Right cardiac atrium (tissue), 5 donors: ENCODE measurements at regions not wholly inside any gene's neighbourhood (a gene's known extent, or its start where the extent isn't known, plus 50 kb on each side); places are given as distances from the start of the nearest gene placed in this dataset.
"Not testable (repeated sequence)": the region's sequence is repeated elsewhere in the genome, so short reads cannot be mapped to it uniquely, and the experiment has no call there.

ENCODE experiments used
- ATAC-seq, 2 donors: fragments of 200-7000 bp; cut with Tn5 transposase; one replicate each; pipeline versions ENCODE4 v1.8.0 to v1.9.1; 2020; ENCODE audit warnings: moderate library complexity in 2 of 2, mild to moderate bottlenecking in 1 of 2
- DNase-seq, 3 donors: peaks; one replicate each; pipeline ENCODE4 v3.0.0-alpha.2; 2020
- H3K27ac ChIP-seq: one replicate; pipeline ENCODE4 v1.5.1; 2013; ENCODE audit warnings: mild to moderate bottlenecking, low read length, control low read depth, moderate library complexity
- H3K27me3 ChIP-seq: one replicate; pipeline ENCODE4 v1.6.1; 2013; ENCODE audit not compliant: control insufficient read depth, insufficient read depth
- H3K4me1 ChIP-seq: one replicate; pipeline ENCODE4 v1.6.1; 2013; ENCODE audit warnings: low read length; ENCODE audit not compliant: control insufficient read depth, insufficient read depth
- H3K4me3 ChIP-seq: one replicate; pipeline ENCODE4 v1.5.1; 2013; ENCODE audit warnings: low read length, control low read depth
- H3K9me3 ChIP-seq: one replicate; pipeline ENCODE4 v1.6.1; 2013; ENCODE audit warnings: low read length; ENCODE audit not compliant: control insufficient read depth
- WGBS: extraction: QIAGEN DNeasy Blood & Tissue Kit; methylation state at CpG from one replicate; pipeline ENCODE4 v1.1.7; 2013; 5-methylcytosine and 5-hydroxymethylcytosine counted together
- intact Hi-C, 4 donors: fragments of 100-400 bp; cut with DNase I; formaldehyde crosslinking; loops; one replicate each; pipeline versions ENCODE4 v1.11.0 to v1.14.0; 2022 to 2023
- donor health status: healthy with polysubstance abuse.
- donor health status: DM: no; HTN: yes; CAD: no.
- donor health status: DM: no; HTN: no; CAD: no.
- donor health status: DM: no; HTN: yes; CAD: no; lungs with severe emphysema.
- donor health status: DM: yes; HTN: yes; CAD: no.

DNA sequence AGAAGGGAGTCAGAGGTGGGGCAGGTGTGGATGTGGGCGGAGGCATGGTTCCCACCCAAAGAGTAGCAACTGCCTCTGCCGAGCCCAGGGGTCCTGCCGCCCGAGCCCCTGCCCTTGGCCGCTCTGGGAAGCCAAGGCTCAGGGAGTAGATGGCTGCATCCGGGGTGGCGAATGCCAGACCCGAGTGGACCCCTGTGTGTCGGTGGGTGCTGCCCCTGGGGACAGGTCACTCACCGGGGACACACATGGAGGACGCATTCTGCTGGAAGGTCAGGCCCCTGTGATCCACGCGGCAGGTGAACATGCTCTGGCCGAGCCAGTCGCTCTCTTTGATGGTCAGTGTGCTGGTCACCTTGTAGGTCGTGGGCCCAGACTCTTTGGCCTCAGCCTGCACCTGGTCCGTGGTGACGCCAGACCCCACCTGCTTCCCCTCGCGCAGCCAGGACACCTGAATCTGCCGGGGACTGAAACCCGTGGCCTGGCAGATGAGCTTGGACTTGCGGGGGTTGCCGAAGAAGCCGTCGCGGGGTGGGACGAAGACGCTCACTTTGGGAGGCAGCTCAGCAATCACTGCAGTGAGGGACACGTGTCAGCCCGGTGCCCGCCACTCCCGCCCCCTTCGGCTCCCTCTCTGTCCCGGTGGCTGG is 329.0 kb downstream of the TMEM121 start:
- no peaks in the 10 kb centered on the region for H3K4me1 ChIP-seq
- H3K9me3 ChIP-seq: no peaks in the 10 kb centered on the region
- peak in 2 of 3 donors; percentile 3 to 39 for DNase-seq
- no peak for ATAC-seq
- H3K27me3 ChIP-seq: no peaks in the 10 kb centered on the region
- 87% methylated on average over 35 of the region's 35 CpGs for WGBS
- no peak overlapping the region for H3K27ac ChIP-seq
- intact Hi-C loops: no loop called here
- no peak overlapping the region for H3K4me3 ChIP-seq

DNA sequence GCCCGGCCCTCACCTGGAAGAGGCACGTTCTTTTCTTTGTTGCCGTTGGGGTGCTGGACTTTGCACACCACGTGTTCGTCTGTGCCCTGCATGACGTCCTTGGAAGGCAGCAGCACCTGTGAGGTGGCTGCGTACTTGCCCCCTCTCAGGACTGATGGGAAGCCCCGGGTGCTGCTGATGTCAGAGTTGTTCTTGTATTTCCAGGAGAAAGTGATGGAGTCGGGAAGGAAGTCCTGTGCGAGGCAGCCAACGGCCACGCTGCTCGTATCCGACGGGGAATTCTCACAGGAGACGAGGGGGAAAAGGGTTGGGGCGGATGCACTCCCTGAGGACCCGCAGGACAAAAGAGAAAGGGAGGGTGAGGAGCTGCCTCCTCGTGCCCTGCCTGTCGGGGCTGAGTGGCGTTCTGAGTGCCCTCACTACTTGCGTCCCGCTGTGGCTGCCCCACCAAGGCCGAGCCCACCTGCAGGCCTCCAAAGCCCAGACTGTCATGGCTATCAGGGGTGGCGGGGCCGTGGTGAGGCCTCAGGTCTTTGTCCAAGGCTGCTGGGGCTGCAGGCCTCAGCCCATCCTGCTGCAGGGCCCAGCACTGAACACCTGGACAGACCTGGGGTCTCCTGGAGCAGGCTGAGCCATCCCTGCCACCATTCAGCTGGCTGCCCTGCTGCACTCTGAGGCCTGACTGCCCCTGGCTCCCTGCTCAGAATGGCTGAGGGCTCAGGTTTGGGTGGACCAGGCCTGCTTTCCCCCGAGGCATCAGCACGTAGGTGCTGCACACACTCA is 329.7 kb downstream of the TMEM121 start:
- no peak overlapping the region for H3K4me3 ChIP-seq
- no peak overlapping the region for H3K27ac ChIP-seq
- no peaks in the 10 kb centered on the region for H3K4me1 ChIP-seq
- no peak for ATAC-seq
- no peak for DNase-seq
- H3K27me3 ChIP-seq: no peaks in the 10 kb centered on the region
- no peaks in the 10 kb centered on the region for H3K9me3 ChIP-seq
- 78% methylated on average over 28 of the region's 28 CpGs for WGBS
- intact Hi-C loops: no loop called here

DNA sequence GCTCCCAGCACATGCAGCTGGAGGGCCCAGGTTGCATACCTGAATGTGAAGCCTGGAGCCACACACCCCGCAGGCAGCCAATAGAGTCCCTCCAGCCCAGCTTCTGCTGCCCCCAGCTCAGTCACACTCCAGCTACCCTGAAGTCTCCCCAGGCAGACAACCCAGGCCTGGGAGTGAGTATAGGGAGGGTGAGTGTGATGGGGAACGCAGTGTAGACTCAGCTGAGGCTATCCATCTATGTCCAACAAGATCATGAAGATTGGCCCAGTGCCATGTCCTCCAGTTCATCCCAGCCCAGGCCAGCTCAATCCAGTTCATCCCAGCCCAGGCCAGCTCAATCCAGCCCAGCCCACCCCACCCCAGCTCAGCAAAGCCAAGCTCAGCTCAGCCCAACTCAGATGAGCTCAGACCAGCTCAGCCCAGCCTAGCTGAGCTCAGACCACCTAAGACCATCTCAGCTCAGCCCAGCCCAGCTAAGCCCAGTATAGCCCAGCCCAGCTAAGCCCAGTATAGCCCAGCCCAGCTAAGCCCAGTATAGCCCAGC is 330.4 kb downstream of the TMEM121 start:
- intact Hi-C loops: no loop called here
- DNase-seq (peak in 1 of 3 donors; percentile 4), ATAC-seq (no peak)

DNA sequence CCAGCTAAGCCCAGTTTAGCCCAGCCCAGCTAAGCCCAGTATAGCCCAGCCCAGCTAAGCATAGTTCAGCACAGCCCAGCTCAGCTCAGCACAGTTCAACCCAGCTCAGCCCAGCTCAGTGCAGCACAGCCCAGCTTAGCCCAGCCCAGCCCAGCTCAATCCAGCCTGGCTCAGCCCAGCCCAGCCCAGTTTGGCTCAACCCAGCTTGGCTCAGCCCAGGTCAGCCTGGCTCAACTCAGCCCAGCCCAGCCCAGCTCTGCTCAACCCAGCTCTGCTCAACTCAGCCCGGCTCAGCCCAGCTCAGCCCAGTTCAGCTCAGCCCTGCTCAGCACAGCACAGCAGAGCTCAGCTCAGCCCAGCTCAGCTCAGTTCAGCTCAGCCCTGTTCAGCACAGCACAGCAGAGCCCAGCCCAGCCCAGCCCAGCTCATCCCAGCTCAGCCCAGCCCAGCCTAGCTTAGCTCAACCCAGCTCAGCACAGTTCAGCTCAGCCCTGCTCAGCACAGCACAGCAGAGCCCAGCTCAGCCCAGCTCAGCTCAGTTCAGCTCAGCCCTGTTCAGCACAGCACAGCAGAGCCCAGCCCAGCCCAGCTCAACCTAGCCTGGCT is 330.9 kb downstream of the TMEM121 start:
- Histone ChIP-seq H3K27me3 (no peaks in the 10 kb centered on the region), H3K27ac (no peak overlapping the region), H3K4me1 (no peaks in the 10 kb centered on the region), H3K9me3 (no peaks in the 10 kb centered on the region), H3K4me3 (no peak overlapping the region)
- 91% methylated on average over 1 of the region's 1 CpG for WGBS
- peak in 1 of 3 donors; percentile 2 for DNase-seq
- no peak for ATAC-seq
- intact Hi-C loops: no loop called here

More for the DNA sequence above, 330.4 kb downstream of the TMEM121 start:
- WGBS: 84% methylated on average over 2 of the region's 2 CpGs
- Histone ChIP-seq H3K4me3 (no peak overlapping the region), H3K4me1 (no peaks in the 10 kb centered on the region), H3K27ac (no peak overlapping the region), H3K27me3 (no peaks in the 10 kb centered on the region), H3K9me3 (no peaks in the 10 kb centered on the region)

DNA sequence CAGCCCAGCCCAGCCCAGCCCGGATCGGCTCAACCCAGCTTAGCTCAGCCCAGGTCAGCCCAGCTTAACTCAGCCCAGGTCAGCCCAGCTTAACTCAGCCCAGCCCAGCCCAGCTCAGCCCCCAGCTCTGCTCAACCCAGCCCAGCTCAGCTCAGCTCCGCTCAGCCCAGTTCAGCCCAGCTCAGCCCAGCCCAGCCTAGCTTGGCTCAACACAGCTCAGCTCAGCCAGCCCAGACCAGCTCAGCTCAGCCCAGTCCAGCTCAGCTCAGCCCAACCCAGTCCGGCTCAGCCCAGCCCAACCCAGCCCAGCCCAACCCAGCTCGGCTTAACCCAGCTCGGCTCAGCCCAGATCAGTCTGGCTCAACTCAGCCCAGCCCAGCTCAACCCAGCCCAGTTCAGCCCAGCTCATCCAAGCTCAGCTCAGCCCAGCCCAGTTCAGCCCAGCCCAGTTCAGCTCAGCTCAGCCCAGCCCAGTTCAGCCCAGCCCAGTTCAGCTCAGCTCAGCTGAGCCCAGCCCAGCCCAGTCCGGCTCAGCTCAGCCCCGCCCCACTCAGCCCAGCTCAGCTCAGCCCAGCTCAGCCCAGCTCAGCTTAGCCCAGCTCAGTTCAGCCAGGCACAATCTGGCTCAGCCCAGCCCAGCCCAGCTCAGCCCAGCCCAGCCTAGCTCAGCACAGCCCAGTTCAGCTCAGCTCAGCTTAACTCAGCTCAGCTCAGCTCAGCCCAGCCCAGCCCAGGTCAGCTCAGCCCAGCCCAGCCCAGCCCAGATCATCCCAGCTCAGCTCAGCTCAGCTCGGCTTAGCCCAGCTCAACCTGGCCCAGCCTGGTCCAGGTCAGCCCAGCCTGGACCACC is 331.7 kb downstream of the TMEM121 start:
- ATAC-seq (no peak), DNase-seq (peak in 2 of 3 donors; percentile 6 to 44)
- H3K4me1 ChIP-seq: no peaks in the 10 kb centered on the region
- no peaks in the 10 kb centered on the region for H3K9me3 ChIP-seq
- 83% methylated on average over 9 of the region's 9 CpGs for WGBS
- no peaks in the 10 kb centered on the region for H3K27me3 ChIP-seq
- H3K27ac ChIP-seq: no peak overlapping the region
- H3K4me3 ChIP-seq: no peak overlapping the region
- intact Hi-C loops: no loop called here

DNA sequence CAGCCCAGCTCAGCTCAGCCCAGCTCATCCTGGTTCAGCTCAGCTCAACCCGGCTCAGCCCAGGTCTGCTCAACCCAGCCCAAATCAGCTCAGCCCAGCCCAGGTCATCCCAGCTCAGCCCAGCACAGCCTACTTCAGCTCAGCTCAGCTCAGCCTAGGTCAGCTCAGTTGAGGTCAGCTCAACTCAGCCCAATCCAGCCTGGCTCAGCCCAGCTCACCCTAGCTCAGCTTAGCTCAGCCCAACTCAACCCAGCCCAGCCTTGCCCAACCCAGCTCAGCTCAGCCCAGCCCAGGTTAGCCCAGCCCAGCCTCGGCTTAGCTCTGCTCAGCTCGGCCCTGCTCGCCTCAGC is 332.3 kb downstream of the TMEM121 start:
- Histone ChIP-seq H3K4me1 (no peaks in the 10 kb centered on the region), H3K4me3 (no peak overlapping the region), H3K27ac (no peak overlapping the region), H3K27me3 (no peaks in the 10 kb centered on the region), H3K9me3 (no peaks in the 10 kb centered on the region)
- ATAC-seq (no peak), DNase-seq (peak in 1 of 3 donors; percentile 37)
- WGBS: 88% methylated on average over 4 of the region's 4 CpGs
- intact Hi-C loops: no loop called here

DNA sequence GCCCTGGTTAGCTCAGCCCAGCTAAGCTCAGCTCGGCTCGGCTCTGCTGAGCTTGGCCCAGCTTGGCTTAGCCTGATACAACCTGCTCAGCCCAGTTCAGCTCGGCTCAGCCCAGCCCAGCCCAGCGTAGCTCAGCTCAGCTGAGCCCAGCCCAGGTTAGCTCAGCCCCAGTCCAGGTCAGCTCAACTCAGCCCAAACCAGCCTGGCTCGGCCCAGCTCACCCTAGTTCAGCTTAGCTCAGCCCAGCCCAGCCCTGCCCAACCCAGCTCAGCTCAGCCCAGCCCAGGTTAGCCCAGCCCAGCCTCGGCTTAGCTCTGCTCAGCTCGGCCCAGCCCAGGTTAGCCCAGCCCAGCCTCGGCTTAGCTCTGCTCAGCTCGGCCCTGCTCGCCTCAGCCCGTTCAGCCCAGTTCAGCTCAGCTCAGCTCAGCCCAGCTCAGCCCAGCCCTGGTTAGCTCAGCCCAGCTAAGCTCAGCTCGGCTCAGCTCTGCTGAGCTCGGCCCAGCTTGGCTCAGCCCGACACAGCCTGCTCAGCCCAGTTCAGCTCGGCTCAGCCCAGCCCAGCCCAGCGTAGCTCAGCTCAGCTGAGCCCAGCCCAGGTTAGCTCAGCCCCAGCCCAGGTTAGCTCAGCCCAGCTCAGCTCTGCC is 332.8 kb downstream of the TMEM121 start:
- H3K27ac ChIP-seq, H3K9me3 ChIP-seq, H3K4me1 ChIP-seq, H3K4me3 ChIP-seq, intact Hi-C loops, ATAC-seq, H3K27me3 ChIP-seq: not testable (repeated sequence)
- 84% methylated on average over 14 of the region's 16 CpGs for WGBS
- peak in 2 of 3 donors; percentile 11 to 41 for DNase-seq

DNA sequence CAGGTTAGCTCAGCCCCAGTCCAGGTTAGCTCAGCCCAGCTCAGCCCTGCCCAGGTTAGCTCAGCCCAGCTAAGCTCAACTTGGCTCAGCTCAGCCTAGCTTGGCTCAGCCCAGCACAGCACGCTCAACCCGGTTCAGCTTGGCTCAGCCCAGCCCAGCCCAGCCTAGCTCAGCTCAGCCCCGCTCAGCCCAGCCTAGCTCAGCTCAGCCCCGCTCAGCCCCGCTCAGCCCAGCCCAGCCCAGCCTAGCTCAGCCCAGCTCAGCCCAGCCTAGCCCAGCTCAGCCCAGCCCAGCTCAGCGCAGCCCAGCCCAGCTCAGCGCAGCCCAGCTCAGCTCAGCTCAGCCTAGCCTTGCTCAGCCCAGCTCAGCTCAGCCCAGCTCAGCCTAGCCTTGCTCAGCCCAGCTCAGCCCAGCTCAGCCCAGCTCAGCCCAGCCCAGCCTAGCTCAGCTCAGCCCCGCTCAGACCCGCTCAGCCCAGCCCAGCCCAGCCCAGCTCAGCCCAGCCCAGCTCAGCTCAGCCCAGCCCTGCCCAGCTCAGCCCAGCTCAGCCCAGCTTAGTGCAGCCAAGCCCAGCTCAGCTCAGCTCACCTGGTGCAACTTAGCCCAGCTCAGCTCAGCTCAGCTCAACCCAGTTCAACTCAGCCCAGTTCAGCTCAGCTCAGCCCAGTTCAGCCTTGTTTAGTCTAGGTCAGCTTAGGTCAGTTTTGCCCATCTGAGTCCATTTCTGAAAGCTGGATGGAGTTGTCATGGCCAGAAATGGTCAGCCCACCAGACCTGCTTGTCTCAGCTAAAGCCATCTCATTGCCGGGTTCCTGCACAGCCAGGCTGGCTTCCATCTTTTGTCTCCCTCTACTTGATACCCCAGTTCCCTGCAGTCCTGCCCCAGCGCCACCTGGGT is 333.6 kb downstream of the TMEM121 start:
- Histone ChIP-seq H3K4me3 (no peak overlapping the region), H3K27me3 (no peaks in the 10 kb centered on the region), H3K27ac (no peak overlapping the region), H3K4me1 (no peaks in the 10 kb centered on the region), H3K9me3 (no peaks in the 10 kb centered on the region)
- DNase-seq: peak in 2 of 3 donors; percentile 10 to 39
- 87% methylated on average over 11 of the region's 11 CpGs for WGBS
- intact Hi-C loops: no loop called here
- ATAC-seq: no peak

DNA sequence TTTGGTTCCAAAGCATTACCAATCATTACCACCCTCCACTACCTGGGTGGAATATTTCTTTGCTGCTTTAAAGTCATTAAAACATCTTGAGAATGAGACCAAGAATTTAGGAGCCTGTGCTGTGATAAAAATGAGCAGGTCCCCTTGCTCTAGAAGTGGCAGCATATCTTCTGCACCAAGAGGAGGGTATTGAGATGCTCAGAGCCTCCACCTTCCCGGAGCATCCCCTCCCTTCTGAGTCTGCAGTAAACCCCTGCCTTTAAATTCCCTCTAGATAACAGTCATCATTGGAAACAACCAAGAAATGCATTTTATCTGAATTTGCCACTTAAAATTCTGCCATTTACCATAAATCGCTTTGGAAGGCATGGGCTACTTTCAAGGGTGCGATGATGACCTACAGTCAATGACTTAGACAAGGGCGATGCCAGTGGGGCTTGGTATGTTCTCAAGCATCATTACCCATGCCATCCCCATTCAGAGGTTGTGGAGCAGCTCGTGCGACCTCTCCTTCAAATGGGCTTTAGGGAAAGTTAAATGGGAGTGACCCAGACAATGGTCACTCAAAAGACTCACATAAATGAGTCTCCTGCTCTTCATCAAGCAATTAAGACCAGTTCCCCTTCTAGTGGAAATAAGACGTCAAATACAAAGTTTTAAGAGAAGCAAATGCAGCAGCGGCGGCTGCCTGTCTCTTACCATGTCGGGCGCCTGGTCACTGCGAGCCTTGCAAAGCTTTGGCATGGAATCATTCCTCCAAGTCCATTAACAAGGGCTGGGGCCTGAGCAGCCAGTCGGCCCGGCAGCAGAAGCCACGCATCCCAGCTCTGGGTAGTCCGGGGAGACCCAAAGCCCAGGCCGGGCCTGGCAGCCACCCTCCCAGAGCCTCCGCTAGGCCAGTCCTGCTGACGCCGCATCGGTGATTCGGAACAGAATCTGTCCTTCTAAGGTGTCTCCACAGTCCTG is 334.5 kb downstream of the TMEM121 start:
- 81% methylated on average over 22 of the region's 22 CpGs for WGBS
- peak in 1 of 3 donors; percentile 2 for DNase-seq
- no peaks in the 10 kb centered on the region for H3K27me3 ChIP-seq
- no peaks in the 10 kb centered on the region for H3K9me3 ChIP-seq
- intact Hi-C loops: no loop called here
- ATAC-seq: no peak
- no peak overlapping the region for H3K27ac ChIP-seq
- no peak overlapping the region for H3K4me3 ChIP-seq
- H3K4me1 ChIP-seq: no peaks in the 10 kb centered on the region
